ENCODE measurements at regions not wholly inside any gene's neighbourhood (a gene's known extent, or its start where the extent isn't known, plus 50 kb on each side); places are given as distances from the start of the nearest gene placed in this dataset.
A peak's percentile ranks its signal among the peaks of the same experiment; 100 is the strongest.
"Not testable (repeated sequence)": the region's sequence is repeated elsewhere in the genome, so short reads cannot be mapped to it uniquely, and the experiment has no call there.

- DNase-seq, result no peak
These were observed 467.6 kb upstream of the SMIM21 start for GRCh38 chr18:75895135-75895534.

GRCh38 chr18:75884728-75885127 lies 457.2 kb upstream of the SMIM21 start:
- DNase-seq, result no peak

- DNase-seq, result no peak
These were observed 453.5 kb upstream of the SMIM21 start for GRCh38 chr18:75880925-75881504.

- no peak for DNase-seq
These were observed 452.8 kb upstream of the SMIM21 start for GRCh38 chr18:75880266-75880665.

- DNase-seq, result no peak
These were observed 451.7 kb upstream of the SMIM21 start for GRCh38 chr18:75879196-75879595.

GRCh38 chr18:75875559-75875958 lies 448.1 kb upstream of the SMIM21 start:
- DNase-seq, result no peak

- no peak for DNase-seq
These were observed 447.0 kb upstream of the SMIM21 start for GRCh38 chr18:75874401-75875089.

- no peak for DNase-seq
These were observed 444.1 kb upstream of the SMIM21 start for GRCh38 chr18:75871596-75871995.

GRCh38 chr18:75869162-75869561 lies 441.7 kb upstream of the SMIM21 start:
- no peak for DNase-seq

GRCh38 chr18:75868031-75868430 lies 440.5 kb upstream of the SMIM21 start:
- no peak for DNase-seq

- no peak for DNase-seq
These were observed 438.1 kb upstream of the SMIM21 start for GRCh38 chr18:75865639-75866038.

- DNase-seq, result no peak
These were observed 437.3 kb upstream of the SMIM21 start for GRCh38 chr18:75864816-75865215.

- DNase-seq, result no peak
These were observed 436.2 kb upstream of the SMIM21 start for GRCh38 chr18:75863696-75864095.

- DNase-seq, result no peak
These were observed 435.0 kb upstream of the SMIM21 start for GRCh38 chr18:75862458-75862857.

GRCh38 chr18:75860166-75860565 lies 432.7 kb upstream of the SMIM21 start:
- no peak for DNase-seq

GRCh38 chr18:75859533-75859932 lies 432.0 kb upstream of the SMIM21 start:
- no peak for DNase-seq

GRCh38 chr18:75858754-75859153 lies 431.3 kb upstream of the SMIM21 start:
- DNase-seq, result no peak

- DNase-seq, result no peak
These were observed 430.1 kb upstream of the SMIM21 start for GRCh38 chr18:75857558-75857957.

- no peak for DNase-seq
These were observed 427.3 kb upstream of the SMIM21 start for GRCh38 chr18:75854808-75855207.

- peak; percentile 35 for DNase-seq
These were observed 426.7 kb upstream of the SMIM21 start for GRCh38 chr18:75854174-75854573.

GRCh38 chr18:75846321-75846720 lies 418.8 kb upstream of the SMIM21 start:
- DNase-seq, result no peak

- no peak for DNase-seq
These were observed 417.9 kb upstream of the SMIM21 start for GRCh38 chr18:75845413-75845812.

- DNase-seq, result no peak
These were observed 416.6 kb upstream of the SMIM21 start for GRCh38 chr18:75844146-75844545.

- no peak for DNase-seq
These were observed 412.6 kb upstream of the SMIM21 start for GRCh38 chr18:75840131-75840530.

- not testable (repeated sequence) for DNase-seq
These were observed 412.2 kb upstream of the SMIM21 start for GRCh38 chr18:75839686-75840085.
